HS-27A (cell line): ENCODE measurements at regions not wholly inside any gene's neighbourhood (a gene's known extent, or its start where the extent isn't known, plus 50 kb on each side); places are given as distances from the start of the nearest gene placed in this dataset.

Source experiments
- DNase-seq: peaks from one replicate; pipeline ENCODE4 v3.0.0-alpha.2; 2012; ENCODE audit warnings: low read depth, missing footprints

DNA sequence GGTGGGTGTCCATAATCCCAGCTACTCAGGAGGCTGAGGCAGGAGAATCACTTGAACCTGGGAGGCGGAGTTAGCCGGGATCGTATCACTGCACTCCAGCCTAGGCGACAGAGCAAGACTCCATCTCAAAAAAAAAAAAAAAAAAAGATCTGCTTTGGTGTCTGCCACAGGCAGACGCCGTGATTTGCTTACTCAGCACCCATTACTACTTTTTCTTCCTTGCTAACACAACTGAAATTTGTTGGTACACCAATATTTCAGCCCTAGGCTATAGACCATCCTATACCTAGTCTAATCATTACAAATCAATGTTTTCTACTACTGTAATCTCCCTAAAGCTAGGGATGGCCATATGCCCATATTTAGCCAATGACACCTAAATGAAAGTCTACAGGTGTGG lies 53.5 kb upstream of the PARD3 start:
- DNase-seq = no peak

DNA sequence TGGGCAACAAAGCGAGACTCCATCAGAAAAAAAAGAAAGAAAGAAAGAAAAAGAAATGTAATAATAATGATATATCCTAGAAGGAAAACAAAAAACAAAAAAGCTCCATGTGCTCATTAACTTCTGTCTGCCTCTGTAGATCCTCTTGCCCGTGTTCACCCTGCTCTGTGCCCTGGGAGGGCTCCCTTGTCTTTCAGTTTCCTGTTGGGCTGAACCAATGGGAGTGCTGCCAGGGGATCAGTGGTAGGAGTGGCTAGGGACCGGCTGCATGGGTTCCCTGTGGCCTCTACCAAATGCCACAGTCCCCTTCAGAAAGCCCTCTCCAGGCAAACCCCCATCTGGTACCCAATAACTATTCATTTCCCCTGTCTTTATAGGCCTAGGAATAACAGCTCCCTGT lies 51.8 kb upstream of the PARD3 start:
- DNase-seq = no peak
